RCC 7860 (cell line): ENCODE measurements at regions not wholly inside any gene's neighbourhood (a gene's known extent, or its start where the extent isn't known, plus 50 kb on each side); places are given as distances from the start of the nearest gene placed in this dataset.
A peak's percentile ranks its signal among the peaks of the same experiment; 100 is the strongest.

Experiments
- DNase-seq: peaks from one replicate; pipeline ENCODE4 v3.0.0-alpha.2; 2015; ENCODE audit warnings: low spot score
- FAIRE-seq: peaks from 2 replicates; lab custom pipeline; 2012; peaks lifted over from hg19 to GRCh38; lab: Jason Lieb, UNC

GRCh38 chr19:29292153-29292552, 79.2 kb upstream of the UQCRFS1 start:
- FAIRE-seq = no peak
- DNase-seq = no peak

DNA sequence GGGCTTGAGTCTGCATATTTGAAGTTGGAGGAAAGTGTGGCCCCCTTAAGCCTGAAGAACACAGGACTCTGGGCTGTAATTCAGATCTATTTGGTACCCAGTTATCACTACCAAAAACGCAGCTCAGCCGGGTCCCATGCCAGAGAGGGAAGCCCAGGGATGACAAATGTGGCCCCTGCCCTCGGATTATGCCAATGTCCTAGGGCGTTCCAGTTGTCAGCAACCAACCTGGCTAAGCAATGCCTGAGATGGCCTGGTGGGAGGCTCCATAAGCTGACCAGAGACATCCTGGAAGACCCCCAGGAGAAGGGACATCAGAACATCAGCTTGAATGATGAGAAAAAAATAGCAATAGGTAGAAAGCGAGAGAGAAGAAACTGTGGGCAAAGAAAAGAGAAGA, 79.6 kb upstream of the UQCRFS1 start:
- no peak for FAIRE-seq
- DNase-seq = no peak

- DNase-seq (no peak), FAIRE-seq (no peak)
Observed at GRCh38 chr19:29293292-29293691, 80.3 kb upstream of the UQCRFS1 start.

DNA sequence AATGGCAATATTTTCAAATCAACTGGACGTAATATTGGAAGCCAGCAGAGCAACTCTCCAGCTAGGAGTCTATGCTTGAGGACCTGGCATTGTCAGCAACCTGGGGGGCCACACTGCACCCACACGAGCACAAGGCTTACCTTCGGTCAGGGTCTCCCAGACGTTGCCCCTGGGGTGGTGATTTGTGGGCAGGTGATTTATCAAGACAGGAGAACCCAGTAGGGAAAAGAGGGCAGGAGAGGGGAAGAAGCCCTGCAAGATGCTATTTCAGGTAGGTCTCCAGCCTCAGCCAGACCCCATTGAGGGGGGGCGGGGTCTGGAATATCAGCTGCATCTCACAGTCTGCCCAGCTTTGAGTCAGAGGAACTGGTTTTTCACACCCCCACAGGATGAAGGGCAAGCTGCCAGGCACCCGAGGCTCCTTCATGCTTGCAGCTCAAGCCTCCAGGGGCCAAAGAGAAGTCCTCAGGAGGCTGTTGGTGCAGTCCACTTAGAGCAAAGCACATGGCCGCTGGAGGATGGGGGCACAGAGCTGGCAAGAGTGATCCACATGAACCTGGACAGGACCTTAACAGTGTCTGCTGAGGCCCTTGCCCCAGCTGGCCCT, 80.9 kb upstream of the UQCRFS1 start:
- no peak for DNase-seq
- FAIRE-seq = no peak

DNA sequence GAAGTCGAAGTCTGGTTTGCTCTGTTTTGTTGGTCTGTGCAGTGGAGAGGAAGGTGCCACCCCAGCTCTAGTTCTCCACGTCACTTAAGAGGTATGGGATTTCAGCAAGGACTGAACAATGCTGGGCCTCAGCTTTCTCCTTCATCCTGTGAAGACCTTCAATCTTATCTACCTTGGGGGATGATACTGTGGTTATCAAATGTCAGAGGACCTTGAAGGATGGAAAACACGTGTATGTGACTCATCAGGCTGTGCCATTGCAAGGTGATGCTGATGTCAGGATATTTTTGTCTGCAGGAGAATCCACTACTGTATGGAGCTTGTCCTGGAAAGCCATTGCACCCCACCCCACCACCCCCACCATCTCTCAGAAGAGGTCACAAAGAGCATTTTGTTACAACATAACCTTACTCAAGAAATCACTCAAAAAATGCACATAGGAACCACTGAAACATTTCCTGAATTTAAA, 81.4 kb upstream of the UQCRFS1 start:
- FAIRE-seq (no peak), DNase-seq (peak; percentile 58)

- DNase-seq = no peak
- no peak for FAIRE-seq
Observed at GRCh38 chr19:29295285-29295684, 82.3 kb upstream of the UQCRFS1 start.

GRCh38 chr19:29297381-29297780, 84.4 kb upstream of the UQCRFS1 start:
- no peak for FAIRE-seq

DNA sequence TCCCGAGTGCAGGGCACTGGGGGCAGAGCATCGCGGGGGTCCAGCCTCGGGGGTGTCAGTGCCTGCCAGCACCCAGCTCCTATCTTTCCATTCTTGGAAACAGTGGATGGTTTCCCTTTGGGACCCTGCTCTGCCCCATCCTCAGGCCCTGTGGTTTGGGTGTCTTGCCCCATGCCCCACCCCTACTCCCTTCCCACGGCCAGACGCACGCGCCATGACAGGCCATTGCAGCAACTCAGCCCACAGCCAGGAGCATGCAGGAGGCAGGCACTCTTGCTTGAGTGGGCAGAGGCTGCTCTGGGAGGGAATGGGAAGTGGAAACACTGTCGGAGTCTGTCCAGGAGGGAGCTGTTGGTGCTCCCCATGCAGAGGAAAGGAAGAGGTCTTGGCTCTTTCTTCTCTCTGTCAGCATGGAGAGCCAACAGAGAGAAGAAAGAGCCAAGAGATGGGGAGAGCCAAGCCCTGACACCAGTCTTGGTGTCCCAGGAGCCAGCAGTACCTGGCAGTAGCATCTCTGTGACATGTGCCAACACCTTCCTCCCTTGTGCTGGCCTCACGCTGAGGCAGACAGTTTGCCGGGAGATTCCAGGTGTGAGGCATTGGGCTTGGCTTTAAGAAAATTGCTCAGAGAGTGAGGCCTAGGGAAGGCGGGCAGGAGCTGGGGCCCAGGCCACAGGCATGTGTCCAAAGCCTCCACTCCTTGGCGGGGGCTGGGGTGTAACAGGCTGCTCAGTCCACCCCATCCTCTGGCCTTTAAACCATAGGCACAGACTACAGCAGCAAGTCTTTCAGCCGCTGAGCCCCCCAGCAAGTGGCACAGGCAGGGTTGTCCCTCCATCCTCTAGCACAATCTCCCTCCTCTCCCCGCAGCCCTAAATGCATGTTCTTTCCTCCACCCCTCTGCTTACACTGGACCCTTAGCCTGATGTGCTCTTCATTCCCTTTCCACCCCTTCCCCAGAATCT, 86.7 kb upstream of the UQCRFS1 start:
- no peak for DNase-seq
- FAIRE-seq = no peak

More at GRCh38 chr19:29297381-29297780, 84.4 kb upstream of the UQCRFS1 start:
- no peak for DNase-seq

DNA sequence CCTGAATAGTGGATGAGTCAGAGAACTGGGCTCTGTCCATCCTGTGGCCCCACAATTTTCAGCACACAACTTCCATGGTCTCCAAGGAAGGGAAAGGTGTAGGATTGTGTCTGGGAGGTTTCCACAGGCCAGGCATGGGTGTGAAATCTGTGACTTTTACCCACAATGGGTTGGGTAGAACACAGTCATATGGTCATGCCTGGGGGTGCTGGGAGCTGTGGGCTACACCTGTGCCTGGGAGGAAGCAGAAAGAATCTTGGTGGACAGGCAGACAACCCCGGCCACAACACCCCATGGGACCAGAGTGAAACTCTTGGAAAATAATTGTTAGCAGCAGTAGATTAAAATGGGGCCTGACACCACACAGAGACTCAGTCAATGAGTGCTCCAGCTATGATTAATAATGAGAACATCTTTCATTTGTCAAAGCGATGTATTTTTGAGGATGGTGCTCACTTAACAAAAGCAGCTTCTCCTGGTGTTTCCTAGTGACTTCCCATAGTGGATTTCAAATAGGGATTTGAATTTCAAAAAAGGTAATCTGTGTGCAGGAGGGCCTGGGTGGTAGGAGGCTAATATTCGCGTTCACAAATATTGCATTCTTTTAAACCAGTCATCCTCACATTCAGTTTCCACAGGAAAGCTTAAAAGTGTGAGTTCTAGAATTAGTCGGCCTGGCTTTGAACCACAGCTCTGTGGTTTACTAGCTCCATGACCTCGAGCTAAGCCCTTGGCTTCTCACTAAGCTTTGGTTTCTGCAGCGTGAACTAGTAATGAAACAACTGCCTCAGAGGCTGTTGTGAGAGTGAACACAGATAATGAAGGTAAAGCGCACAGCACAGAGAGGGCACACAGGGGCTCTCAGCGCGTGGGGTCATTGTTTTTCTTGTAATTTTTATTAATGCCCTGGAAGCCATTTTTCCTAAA, 89.3 kb upstream of the UQCRFS1 start:
- DNase-seq = no peak
- FAIRE-seq = no peak

GRCh38 chr19:29303069-29303718, 90.2 kb upstream of the UQCRFS1 start:
- DNase-seq = no peak
- no peak for FAIRE-seq

GRCh38 chr19:29303719-29304090, 90.8 kb upstream of the UQCRFS1 start:
- DNase-seq (no peak), FAIRE-seq (no peak)

DNA sequence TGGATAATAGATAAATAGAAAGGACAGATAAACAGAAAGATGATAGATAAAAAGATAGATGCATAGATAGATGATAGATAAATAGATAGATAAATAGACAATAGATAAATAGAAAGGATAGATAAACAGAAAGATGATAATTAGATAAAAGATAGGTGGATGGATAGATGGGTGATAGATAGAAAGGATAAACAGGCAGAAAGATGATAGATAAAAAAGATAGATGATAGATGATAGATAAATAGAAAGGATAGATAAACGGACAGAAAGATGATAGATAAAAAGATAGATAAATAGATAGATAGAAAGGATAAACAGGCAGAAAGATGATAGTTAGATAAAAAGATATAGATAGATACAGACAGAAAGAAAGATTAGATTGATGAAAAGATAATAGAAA, 92.3 kb upstream of the UQCRFS1 start:
- no peak for DNase-seq
- no peak for FAIRE-seq

DNA sequence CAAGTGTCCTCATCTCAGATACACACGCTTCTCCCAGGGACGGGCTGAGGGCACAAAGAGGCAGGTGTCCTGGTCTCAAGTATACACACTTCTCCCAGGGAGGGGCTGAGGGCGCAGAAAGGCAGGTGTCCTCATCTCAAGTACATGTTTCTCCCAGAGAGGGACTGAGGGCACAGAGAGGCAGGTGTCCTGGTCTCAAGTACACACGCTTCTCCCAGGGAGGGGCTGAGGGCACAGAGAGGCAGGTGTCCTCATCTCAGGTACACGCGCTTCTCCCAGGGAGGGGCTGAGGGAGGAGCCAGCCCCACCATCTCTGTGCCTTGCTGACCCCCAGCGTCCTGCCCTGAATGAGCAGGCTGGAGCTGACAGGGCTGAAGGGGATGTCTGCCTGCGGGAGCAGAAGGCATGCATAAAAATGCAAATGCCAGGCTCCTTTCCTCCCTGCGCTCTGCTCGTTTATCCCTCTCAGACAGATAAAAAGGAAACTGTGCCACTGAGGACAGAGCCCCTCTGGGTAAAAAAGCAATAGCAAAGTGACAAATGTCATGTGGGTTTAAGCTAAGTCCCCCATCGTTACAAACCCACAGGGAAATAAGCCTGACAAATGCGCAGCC, 96.1 kb upstream of the UQCRFS1 start:
- FAIRE-seq (no peak), DNase-seq (no peak)

- FAIRE-seq = no peak
- DNase-seq = no peak
Observed at GRCh38 chr19:29309637-29310036, 96.7 kb upstream of the UQCRFS1 start.

DNA sequence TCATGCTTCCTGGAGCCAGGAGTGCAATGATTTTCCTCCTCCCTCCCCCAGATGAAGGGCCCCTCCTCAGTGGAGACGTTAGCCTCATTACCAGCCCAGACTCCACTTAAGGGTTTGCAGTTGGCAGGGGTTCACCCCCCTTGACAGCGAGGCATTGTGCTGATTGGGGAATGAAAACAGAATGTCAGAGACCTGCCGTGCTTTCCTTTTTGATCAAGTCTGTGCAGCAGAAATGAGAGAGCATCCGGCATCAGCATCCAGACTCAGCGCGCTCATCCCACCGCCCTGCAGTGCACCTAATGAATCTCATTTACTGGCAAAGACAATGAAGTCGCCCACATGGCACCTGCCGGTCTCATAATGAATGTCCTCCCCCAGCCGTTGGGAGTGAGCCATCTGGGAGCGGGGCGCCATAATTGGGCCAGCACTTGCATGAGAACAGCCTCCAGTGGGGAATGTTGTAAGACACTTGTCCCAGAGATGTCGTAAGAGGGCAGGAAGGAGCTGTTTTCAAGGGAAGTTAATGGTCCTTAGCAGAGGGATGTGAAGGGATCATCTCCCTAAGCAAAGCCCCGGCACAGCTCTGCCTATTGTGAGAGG, 98.3 kb upstream of the UQCRFS1 start:
- DNase-seq = no peak
- no peak for FAIRE-seq

DNA sequence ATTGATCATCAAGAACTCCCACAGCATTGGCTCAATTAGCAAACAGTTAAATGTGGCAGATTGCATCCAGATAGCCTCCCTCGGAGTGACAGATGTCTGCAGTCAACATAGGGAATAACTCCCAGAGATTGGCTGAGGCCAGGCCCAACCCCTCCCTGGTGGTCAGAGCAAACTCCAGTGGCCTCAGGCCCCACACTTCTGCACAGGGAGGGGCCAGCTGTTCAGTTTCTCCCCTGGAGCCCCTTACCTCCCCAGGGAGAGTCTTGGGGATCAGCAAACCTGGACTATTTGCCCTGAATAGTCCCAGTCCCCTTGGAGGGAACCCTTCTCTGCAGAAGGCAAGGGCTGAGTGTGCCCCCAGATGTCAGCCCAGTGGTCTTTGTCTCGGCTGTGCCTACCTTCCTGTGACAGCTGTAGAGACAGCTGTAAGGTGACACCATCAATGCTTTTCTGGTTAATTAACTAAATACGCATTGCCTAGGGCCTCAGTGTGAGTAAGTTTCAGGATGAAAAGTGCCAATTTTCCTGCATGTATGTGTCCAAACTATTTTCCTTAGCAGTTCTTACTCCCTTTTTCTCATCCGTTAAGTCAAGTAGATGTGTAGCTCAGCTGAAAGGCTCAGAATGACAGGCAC, 102.7 kb upstream of the UQCRFS1 start:
- FAIRE-seq = no peak

GRCh38 chr19:29318581-29318980, 105.6 kb upstream of the UQCRFS1 start:
- no peak for DNase-seq
- no peak for FAIRE-seq

More for the DNA sequence above, 102.7 kb upstream of the UQCRFS1 start:
- no peak for DNase-seq

GRCh38 chr19:29320086-29320485, 107.1 kb upstream of the UQCRFS1 start:
- FAIRE-seq (no peak), DNase-seq (no peak)

DNA sequence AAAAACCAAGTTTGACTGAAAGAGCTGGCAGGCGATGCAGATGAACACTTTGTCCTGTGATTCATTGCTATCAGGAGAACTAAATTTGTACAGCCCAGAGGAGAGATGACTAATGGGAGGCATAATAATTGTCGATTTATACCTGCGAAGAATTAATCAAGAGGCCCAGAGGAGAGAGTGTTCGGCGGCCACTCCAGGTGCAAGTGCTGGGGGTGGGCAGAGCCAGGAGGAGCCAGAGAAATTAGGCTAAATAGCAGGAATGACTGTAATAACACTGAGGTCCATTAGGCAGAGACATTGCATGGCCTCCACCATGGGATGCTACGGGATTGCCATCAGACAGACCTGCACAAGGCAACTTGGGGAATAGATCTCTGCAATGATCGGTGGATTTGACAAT, 107.7 kb upstream of the UQCRFS1 start:
- no peak for FAIRE-seq
- no peak for DNase-seq
